ENCODE measurements at regions not wholly inside any gene's neighbourhood (a gene's known extent, or its start where the extent isn't known, plus 50 kb on each side); places are given as distances from the start of the nearest gene placed in this dataset.

DNA sequence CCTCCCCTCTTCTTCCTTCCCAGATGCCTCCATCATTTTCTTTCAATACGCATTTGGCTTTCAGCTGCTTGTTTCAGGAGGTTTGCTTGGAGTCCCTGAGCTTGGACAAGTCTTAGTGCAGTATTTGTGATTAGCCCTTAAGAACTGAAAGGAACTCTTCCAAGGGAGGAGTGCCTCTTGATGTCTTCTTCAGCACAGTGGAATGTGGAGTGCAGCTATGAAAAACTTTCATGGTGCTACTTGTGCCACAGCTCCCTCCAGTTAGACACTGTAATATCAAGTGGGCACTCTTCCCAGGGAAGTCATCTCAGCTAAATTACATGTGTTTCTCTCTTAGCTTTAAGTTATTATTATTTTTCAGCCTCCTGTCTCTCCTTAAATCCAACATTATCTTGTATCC is 173.1 kb downstream of the NECTIN3 start:
- 67% methylated on average over 1 of the region's 1 CpG; no CpG with 5 or more reads in 1 of the 2 donors for WGBS, 2 donors (ENCODE audit: low coverage in 1 of 2)
- H3K9me3 ChIP-seq: peaks cover 0 to 14% (median 0%) of the 10 kb centered on the region in 3 donors
- ATAC-seq: no peak
- H3K4me1 ChIP-seq: no peaks in the 10 kb centered on the region
- TF ChIP-seq POLR2AphosphoS5 (IDR thresholded peaks at IDR 0.05) (no peak), EP300 (IDR thresholded peaks at IDR 0.05) (no peak), POLR2A (IDR thresholded peaks at IDR 0.05) (no peak)
- TF ChIP-seq, protein P1, sequence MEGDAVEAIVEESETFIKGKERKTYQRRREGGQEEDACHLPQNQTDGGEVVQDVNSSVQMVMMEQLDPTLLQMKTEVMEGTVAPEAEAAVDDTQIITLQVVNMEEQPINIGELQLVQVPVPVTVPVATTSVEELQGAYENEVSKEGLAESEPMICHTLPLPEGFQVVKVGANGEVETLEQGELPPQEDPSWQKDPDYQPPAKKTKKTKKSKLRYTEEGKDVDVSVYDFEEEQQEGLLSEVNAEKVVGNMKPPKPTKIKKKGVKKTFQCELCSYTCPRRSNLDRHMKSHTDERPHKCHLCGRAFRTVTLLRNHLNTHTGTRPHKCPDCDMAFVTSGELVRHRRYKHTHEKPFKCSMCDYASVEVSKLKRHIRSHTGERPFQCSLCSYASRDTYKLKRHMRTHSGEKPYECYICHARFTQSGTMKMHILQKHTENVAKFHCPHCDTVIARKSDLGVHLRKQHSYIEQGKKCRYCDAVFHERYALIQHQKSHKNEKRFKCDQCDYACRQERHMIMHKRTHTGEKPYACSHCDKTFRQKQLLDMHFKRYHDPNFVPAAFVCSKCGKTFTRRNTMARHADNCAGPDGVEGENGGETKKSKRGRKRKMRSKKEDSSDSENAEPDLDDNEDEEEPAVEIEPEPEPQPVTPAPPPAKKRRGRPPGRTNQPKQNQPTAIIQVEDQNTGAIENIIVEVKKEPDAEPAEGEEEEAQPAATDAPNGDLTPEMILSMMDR (IDR thresholded peaks at IDR 0.05): no peak
- no peaks in the 10 kb centered on the region for H3K36me3 ChIP-seq
- no peak overlapping the region for H3K4me3 ChIP-seq
- no peak overlapping the region for H3K27ac ChIP-seq
- no peaks in the 10 kb centered on the region for H3K27me3 ChIP-seq

DNA sequence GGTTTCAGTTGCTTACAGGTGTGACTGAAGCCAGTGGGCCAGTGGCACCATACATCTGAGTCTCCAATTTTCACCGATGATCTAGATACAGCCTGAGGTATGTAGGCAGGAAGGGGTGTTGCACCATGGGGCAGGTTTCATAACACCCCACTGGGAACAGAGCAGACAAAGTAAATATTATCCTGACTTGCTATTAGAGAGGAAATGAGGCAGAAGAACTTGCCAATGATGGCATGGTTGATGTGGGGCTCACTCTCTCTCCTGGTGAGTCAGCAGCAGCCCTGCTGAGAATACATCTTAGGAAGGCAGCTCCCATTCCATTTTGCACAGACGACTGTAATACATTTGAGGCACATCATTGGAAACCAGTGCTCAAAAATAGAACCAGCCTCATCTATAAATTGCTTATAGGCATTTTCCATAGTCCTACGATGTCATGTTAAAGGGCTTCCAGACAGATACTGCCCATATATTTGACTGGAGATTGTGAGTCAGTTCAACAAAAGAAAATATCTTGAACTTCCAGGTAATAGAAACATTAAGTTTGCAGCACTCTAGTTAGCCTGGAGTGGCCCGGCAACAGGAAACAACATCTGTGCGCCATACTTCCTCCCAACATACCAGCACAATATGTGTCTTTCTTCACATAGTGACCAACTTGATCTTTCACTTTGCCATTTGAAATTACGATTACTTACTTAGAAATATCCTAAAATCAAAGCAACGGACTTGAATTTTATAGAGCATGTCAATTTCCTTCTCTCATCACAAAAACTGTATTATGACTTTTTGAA is 175.5 kb downstream of the NECTIN3 start:
- no peaks in the 10 kb centered on the region for H3K4me1 ChIP-seq
- no peak for ATAC-seq
- H3K36me3 ChIP-seq: no peaks in the 10 kb centered on the region
- no peak overlapping the region for H3K27ac ChIP-seq
- H3K9me3 ChIP-seq: peaks cover 0 to 10% (median 0%) of the 10 kb centered on the region in 3 donors
- TF ChIP-seq POLR2A (IDR thresholded peaks at IDR 0.05) (no peak), POLR2AphosphoS5 (IDR thresholded peaks at IDR 0.05) (no peak), EP300 (IDR thresholded peaks at IDR 0.05) (no peak)
- TF ChIP-seq, protein P1 (IDR thresholded peaks at IDR 0.05): no peak
- H3K4me3 ChIP-seq: no peak overlapping the region
- 85 to 92% methylated on average over 5 to 6 of the region's 7 CpGs for WGBS, 2 donors (ENCODE audit: low coverage in 1 of 2)
- H3K27me3 ChIP-seq: no peaks in the 10 kb centered on the region

DNA sequence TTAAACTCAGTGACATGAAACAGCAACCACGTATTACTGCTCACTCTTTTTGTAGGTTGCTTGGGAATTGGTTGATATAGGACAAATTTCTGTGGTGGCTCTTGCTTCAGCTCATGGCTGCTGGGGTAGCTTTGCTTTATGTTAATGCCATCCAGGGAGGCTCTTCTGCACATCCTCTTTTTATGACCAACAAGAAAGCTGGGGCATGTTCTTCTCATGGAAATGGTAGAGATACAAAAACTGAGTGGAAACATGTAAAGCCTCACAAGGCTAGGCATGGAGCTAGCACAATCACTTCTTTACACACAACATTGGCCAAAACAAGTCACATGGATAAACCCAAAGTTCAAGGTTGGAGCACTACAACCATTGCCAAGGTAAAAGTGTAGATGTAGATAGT is 176.8 kb downstream of the NECTIN3 start:
- Histone ChIP-seq H3K9me3 (no peaks in the 10 kb centered on the region), H3K4me3 (no peak overlapping the region), H3K4me1 (no peaks in the 10 kb centered on the region), H3K36me3 (no peaks in the 10 kb centered on the region), H3K27ac (no peak overlapping the region), H3K27me3 (no peaks in the 10 kb centered on the region)
- WGBS, 2 donors (ENCODE audit: low coverage in 1 of 2): 30 to 56% methylated on average over 1 of the region's 1 CpG
- TF ChIP-seq POLR2AphosphoS5 (IDR thresholded peaks at IDR 0.05) (no peak), EP300 (IDR thresholded peaks at IDR 0.05) (no peak)
- ATAC-seq: no peak

DNA sequence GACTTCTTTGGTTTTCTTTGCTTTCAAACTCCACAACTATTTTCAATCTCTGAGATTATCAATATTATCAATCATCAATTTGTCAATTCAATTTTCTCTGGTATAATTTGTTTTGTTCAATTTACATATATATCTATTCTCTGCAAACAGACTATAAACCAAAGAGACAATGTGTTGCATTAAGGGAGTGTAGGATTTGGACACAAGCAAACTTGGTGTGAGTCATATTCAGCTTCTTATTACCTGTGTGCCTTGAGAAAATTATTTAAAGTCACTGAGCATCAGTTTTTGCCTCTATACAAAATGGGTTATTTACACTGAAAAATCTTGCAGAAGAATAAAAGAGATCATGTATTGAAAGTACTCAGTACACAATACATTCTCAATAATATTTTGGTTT is 177.8 kb downstream of the NECTIN3 start:
- TF ChIP-seq POLR2A (IDR thresholded peaks at IDR 0.05) (no peak), POLR2AphosphoS5 (IDR thresholded peaks at IDR 0.05) (no peak), EP300 (IDR thresholded peaks at IDR 0.05) (no peak)
- TF ChIP-seq, protein P1 (IDR thresholded peaks at IDR 0.05): no peak
- ATAC-seq: no peak
- H3K4me3 ChIP-seq: no peak overlapping the region

DNA sequence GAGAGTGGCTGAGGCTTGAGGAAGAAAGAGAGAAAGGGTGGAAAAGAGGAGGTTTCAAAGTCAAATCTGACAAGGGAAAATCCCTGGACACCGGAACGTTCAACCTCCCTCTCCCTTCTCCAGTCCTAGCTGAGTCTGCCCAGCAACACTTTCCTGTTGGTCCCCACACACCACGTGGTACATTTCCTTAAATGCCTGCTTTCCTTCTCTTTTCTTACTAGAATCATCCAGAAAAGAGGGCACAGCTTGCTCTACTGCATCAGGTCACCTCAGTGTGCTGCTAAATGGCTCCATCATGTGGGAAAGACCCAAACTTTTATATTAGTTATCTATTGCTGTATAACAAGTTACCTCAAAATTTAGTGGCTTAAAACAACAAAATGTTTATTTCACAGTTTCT is 181.2 kb downstream of the NECTIN3 start:
- Histone ChIP-seq H3K9me3 (no peaks in the 10 kb centered on the region), H3K4me3 (no peak overlapping the region), H3K4me1 (no peaks in the 10 kb centered on the region), H3K27ac (no peak overlapping the region), H3K36me3 (no peaks in the 10 kb centered on the region), H3K27me3 (no peaks in the 10 kb centered on the region)
- no peak for ATAC-seq
- no peak for TF ChIP-seq POLR2A (IDR thresholded peaks at IDR 0.05)
- whole genome bisulfite sequencing, 2 donors (ENCODE audit: low coverage in 1 of 2): 25 to 42% methylated on average over 3 of the region's 3 CpGs

More for the DNA sequence above, 177.8 kb downstream of the NECTIN3 start:
- no peaks in the 10 kb centered on the region for H3K9me3 ChIP-seq
- no peak overlapping the region for H3K27ac ChIP-seq
- no peaks in the 10 kb centered on the region for H3K4me1 ChIP-seq
- no peaks in the 10 kb centered on the region for H3K27me3 ChIP-seq
- H3K36me3 ChIP-seq: no peaks in the 10 kb centered on the region

DNA sequence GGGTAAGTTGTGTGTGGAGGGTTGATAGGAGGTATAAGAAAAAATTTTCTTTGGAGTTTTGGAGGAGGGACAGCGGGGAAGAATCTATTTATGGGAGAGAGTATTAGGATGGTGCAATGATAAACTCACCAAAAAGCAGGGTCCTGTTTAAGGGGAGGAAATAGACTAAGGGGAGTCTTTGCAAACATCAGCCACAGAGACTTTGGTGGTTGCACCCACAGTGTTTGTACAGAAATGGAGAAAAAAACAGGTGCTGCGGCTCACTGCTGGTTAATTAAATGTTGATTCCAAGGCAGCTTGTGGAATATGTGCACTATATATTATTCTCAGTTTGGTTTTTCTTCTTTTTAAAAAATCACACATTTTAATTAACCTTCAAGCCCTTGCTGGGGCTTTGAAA is 182.1 kb downstream of the NECTIN3 start:
- Histone ChIP-seq H3K4me3 (no peak overlapping the region), H3K36me3 (no peaks in the 10 kb centered on the region), H3K27me3 (no peaks in the 10 kb centered on the region), H3K4me1 (no peaks in the 10 kb centered on the region), H3K9me3 (no peaks in the 10 kb centered on the region), H3K27ac (no peak overlapping the region)
- TF ChIP-seq EP300 (IDR thresholded peaks at IDR 0.05) (no peak), POLR2A (IDR thresholded peaks at IDR 0.05) (no peak), POLR2AphosphoS5 (IDR thresholded peaks at IDR 0.05) (no peak)
- TF ChIP-seq, protein P1 (IDR thresholded peaks at IDR 0.05): no peak
- ATAC-seq: no peak
- 92 to 95% methylated on average over 2 of the region's 2 CpGs for WGBS, 2 donors (ENCODE audit: low coverage in 1 of 2)
